Stimulated activated naive B cell treated with anti-CD40 and anti-IgM and Interleukin-4, amounts not matched to agents 10 μg/mL and 1 μg/mL and 100 μg/mL, for 72 hours (primary cell): ENCODE measurements at regions not wholly inside any gene's neighbourhood (a gene's known extent, or its start where the extent isn't known, plus 50 kb on each side); places are given as distances from the start of the nearest gene placed in this dataset.
"Not testable (repeated sequence)": the region's sequence is repeated elsewhere in the genome, so short reads cannot be mapped to it uniquely, and the experiment has no call there.

Source experiments
- ATAC-seq, 2 donors: fragments of 150-1000 bp; cut with Tn5 transposase; replicated peaks; 2 replicates each; pipeline ENCODE4 v1.10.0; 2021; ENCODE audit warnings: moderate library complexity in 1 of 2
- DNase-seq: peaks from one replicate; pipeline ENCODE4 v3.0.0; 2021
- H3K27ac Mint-ChIP-seq: one replicate; pipeline ENCODE4 v1.8.0; 2022; ENCODE audit warnings: mild to moderate bottlenecking, mixed read lengths
- H3K27me3 Mint-ChIP-seq, 2 donors: one replicate each; pipeline ENCODE4 v1.8.0; 2022; ENCODE audit warnings: mixed read lengths in 2 of 2
- H3K36me3 Mint-ChIP-seq, 2 donors: one replicate each; pipeline ENCODE4 v1.8.0; 2022; ENCODE audit warnings: mixed read lengths in 2 of 2, mild to moderate bottlenecking in 1 of 2
- H3K4me1 Mint-ChIP-seq, 2 donors: one replicate each; pipeline ENCODE4 v1.8.0; 2022; ENCODE audit warnings: mixed read lengths in 2 of 2, mild to moderate bottlenecking in 1 of 2
- H3K4me3 Mint-ChIP-seq, 2 donors: one replicate each; pipeline ENCODE4 v1.8.0; 2022; ENCODE audit warnings: mild to moderate bottlenecking in 2 of 2, mixed read lengths in 2 of 2, moderate library complexity in 1 of 2
- H3K9me3 Mint-ChIP-seq, 2 donors: one replicate each; pipeline ENCODE4 v1.8.0; 2022; ENCODE audit warnings: mixed read lengths in 2 of 2, mild to moderate bottlenecking in 1 of 2

DNA sequence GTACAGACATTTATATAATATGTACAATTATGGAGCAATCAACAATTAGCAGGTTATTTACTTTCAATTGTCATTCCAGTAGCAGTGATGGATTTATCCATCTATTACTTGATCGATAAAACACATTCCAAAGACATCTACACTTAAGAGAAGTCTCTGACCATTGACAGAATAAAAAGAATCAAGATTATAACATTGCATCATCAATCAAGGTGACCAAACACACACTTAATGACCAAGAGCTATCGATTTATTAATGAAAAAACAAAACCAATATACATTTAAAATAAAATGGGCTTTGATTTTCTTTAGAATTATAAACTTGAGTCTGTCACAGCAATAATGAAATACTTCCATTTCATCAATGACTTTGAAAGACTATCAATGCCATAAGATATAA is 170.2 kb upstream of the CDKN3 start:
- DNase-seq (no peak), ATAC-seq (no peak)
- Mint-ChIP-seq H3K9me3 (no peaks in the 10 kb centered on the region), H3K4me3 (no peak overlapping the region), H3K27me3 (peaks cover 22 to 27% of the 10 kb centered on the region in 2 donors), H3K4me1 (no peaks in the 10 kb centered on the region), H3K27ac (no peak overlapping the region), H3K36me3 (no peaks in the 10 kb centered on the region)

DNA sequence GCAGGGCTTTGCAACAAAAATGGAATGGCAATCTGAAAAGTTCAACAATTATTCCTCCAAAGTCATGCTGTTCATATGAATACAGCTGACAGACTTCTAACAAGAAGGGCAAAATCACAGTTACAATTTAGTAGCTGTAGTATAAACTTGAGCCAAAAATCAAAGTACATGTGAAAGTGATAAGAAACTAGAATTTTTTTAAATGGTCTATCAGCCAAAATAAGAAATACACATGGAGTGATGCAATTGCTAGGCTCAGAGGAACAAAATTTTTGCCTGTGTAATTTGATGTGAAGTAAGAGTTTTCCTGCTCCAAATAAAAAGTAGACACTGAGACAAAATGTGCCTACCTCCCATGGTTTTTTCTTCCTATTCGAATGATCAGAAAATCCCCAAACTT is 167.7 kb upstream of the CDKN3 start:
- H3K9me3 Mint-ChIP-seq = no peaks in the 10 kb centered on the region

DNA sequence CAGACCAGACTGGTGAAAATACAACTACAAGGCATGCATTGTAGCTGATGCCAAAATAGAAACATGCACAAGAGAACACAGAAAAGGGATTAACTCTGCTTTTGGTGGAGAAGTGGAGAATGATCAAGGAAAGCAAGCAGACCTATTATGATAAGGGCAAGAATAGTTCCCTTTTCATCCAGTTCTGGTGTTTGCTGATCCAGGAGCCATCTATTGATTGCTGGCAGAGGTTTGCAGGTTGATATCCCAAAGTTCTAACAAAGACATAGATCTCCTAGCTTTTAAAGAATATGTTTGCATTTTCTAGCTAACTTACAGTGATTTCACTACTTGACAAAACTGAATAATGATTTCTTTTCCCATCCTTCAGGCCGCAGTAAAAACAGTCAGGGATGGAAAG is 166.2 kb upstream of the CDKN3 start:
- H3K36me3 Mint-ChIP-seq = peaks cover 0 to 2% of the 10 kb centered on the region in 2 donors
- no peak for ATAC-seq
- no peak for DNase-seq
- no peak overlapping the region for H3K27ac Mint-ChIP-seq
- no peak overlapping the region for H3K4me3 Mint-ChIP-seq
- no peaks in the 10 kb centered on the region for H3K4me1 Mint-ChIP-seq
- H3K9me3 Mint-ChIP-seq = peaks cover 1 to 5% of the 10 kb centered on the region in 2 donors
- peaks cover 18 to 22% of the 10 kb centered on the region in 2 donors for H3K27me3 Mint-ChIP-seq

More for the DNA sequence above, 167.7 kb upstream of the CDKN3 start:
- H3K27me3 Mint-ChIP-seq = peaks cover 14 to 19% of the 10 kb centered on the region in 2 donors
- H3K4me3 Mint-ChIP-seq = no peak overlapping the region
- H3K36me3 Mint-ChIP-seq = no peaks in the 10 kb centered on the region
- ATAC-seq (no peak), DNase-seq (no peak)
- H3K27ac Mint-ChIP-seq = no peak overlapping the region
- no peaks in the 10 kb centered on the region for H3K4me1 Mint-ChIP-seq

DNA sequence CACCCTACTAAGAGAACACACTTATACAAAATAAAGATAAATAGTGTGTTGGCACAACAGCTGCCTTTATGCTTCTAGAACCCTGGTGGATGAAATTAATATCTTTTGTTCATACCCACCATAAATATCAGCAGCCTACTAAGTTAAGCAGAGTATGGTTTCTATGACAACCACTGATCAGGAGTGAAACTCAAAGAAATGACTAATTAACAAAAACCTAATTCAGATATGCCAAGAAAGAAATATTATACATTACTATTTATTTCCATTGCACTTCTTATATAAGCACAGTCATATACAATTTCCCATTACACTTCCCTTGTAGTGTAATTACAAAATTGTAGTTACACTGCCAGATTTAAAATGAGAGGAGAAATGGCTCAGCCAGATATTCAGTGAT is 164.1 kb upstream of the CDKN3 start:
- Mint-ChIP-seq H3K4me1 (no peaks in the 10 kb centered on the region), H3K4me3 (no peak overlapping the region), H3K36me3 (peaks cover 0 to 2% of the 10 kb centered on the region in 2 donors), H3K27ac (no peak overlapping the region), H3K9me3 (peaks cover 3 to 5% of the 10 kb centered on the region in 2 donors), H3K27me3 (peaks cover 18 to 22% of the 10 kb centered on the region in 2 donors)
- ATAC-seq (no peak), DNase-seq (no peak)

DNA sequence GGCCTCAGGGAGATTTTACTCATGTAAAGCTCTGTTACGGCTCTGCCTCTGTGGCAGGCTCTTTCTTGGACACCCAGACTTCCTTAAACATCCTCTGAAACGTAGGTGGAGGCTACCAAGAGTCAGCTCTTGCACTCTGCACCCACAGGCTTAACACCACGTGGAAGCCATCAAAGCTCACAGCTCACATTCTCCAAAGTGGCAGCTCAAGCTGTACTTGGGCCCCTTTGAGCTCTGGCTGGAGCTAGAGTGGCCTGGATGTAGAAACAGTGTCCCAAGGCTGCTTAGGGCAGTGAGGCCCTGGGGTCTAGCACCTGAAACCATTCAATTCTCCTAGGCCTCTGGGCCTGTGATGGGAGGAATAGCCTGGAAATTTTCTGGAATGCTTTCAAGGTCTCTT is 155.3 kb upstream of the CDKN3 start:
- Mint-ChIP-seq H3K27me3 (peaks cover 0 to 9% of the 10 kb centered on the region in 2 donors), H3K36me3 (no peaks in the 10 kb centered on the region), H3K9me3 (no peaks in the 10 kb centered on the region), H3K27ac (no peak overlapping the region), H3K4me3 (no peak overlapping the region), H3K4me1 (no peaks in the 10 kb centered on the region)
- ATAC-seq (no peak), DNase-seq (no peak)

DNA sequence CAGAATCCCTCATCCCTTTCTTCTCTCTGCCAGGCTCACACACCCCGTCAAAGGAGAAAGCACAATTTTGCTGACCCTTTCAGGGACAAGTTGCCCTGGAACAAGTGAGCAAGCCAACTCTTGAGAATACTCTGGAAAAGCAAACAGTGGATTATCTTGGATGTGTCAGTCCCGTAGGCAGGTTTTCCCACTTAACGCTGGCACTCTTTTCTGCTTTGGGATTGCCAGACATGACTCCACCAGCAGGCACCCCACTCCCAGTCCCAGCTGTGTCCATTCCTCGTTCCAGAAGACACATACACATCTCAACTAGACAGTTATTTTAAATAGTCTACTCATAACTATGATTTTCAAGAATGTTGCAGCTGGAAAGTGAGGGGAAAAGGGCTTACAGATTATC is 145.5 kb upstream of the CDKN3 start:
- ATAC-seq = no peak
- Mint-ChIP-seq H3K27me3 (peaks cover 17 to 35% of the 10 kb centered on the region in 2 donors), H3K4me3 (no peak overlapping the region), H3K36me3 (peaks cover 0 to 2% of the 10 kb centered on the region in 2 donors), H3K4me1 (peaks cover 6 to 11% of the 10 kb centered on the region in 2 donors), H3K9me3 (no peaks in the 10 kb centered on the region), H3K27ac (no peak overlapping the region)
- no peak for DNase-seq

DNA sequence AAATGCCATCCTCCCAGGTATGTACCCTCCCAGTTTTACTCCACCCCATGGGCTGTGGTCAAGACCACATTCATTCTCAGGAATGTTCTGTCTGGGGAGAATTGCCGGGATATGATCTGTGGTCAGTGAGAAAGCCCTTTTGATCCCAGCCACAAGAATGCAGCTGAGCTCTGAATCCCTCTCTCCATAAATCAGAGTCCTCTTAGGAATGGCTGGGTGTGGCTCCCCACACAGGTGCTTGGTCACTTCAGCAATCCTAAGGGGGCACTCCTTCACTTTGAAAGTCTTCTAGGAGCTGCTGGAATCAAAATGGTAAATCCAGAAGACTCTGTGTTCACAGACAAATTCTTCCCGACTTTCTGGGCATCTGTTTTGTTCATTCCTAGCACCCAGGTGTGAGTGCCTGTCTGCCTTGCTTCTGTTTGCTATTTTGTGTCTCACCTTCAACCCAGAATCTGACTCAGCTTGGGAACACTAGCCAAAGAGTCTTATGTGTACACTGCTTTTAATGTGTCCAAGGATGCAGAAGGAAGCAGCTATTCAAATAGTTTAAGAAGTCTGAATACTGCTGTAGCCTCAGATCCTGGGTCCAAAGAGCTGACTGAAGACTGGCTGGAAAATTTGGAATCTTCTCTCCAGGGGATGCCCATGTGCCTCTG is 144.6 kb upstream of the CDKN3 start:
- no peaks in the 10 kb centered on the region for H3K9me3 Mint-ChIP-seq
- H3K4me3 Mint-ChIP-seq = no peak overlapping the region
- H3K36me3 Mint-ChIP-seq = peaks cover 0 to 2% of the 10 kb centered on the region in 2 donors
- H3K27me3 Mint-ChIP-seq = peaks cover 17 to 27% of the 10 kb centered on the region in 2 donors
- H3K27ac Mint-ChIP-seq = no peak overlapping the region
- DNase-seq (no peak), ATAC-seq (no peak)
- H3K4me1 Mint-ChIP-seq = peaks cover 6 to 11% of the 10 kb centered on the region in 2 donors

GRCh38 chr14:54253195-54253947 is 143.4 kb upstream of the CDKN3 start:
- peak overlapping the region; percentile 85 for H3K27ac Mint-ChIP-seq

DNA sequence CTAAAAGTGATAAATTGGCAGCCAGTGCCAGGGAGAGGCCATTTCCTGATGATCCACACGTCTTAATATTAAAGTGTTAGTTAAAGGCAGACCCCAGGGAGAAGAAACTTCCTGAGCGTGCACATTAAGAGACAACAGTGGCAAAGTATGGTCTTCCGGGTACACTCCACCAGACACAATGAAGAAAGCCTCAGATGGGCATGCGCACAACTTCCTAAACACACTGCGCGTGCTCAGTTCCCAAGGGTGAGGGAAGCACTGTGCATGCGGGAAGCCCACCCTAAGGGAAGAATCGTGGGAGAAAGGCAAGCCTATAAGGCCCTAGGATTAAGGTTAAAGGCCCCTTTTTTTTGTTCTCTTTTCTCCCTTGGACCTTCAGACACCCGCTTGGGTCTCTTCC is 140.7 kb upstream of the CDKN3 start:
- Mint-ChIP-seq H3K4me1 (peaks cover 9 to 12% of the 10 kb centered on the region in 2 donors), H3K27me3 (peaks cover 13 to 20% of the 10 kb centered on the region in 2 donors), H3K4me3 (no peak overlapping the region), H3K9me3 (no peaks in the 10 kb centered on the region), H3K36me3 (no peaks in the 10 kb centered on the region), H3K27ac (no peak overlapping the region)
- no peak for DNase-seq
- ATAC-seq = no peak

More at GRCh38 chr14:54253195-54253947, 143.4 kb upstream of the CDKN3 start:
- DNase-seq (peak; percentile 9), ATAC-seq (peak; percentile 83 to 96)
- H3K27me3 Mint-ChIP-seq = peaks cover 17 to 20% of the 10 kb centered on the region in 2 donors
- peaks cover 11% of the 10 kb centered on the region in 2 donors for H3K4me1 Mint-ChIP-seq
- H3K36me3 Mint-ChIP-seq = peaks cover 0 to 2% of the 10 kb centered on the region in 2 donors
- H3K9me3 Mint-ChIP-seq = no peaks in the 10 kb centered on the region
- H3K4me3 Mint-ChIP-seq = no peak overlapping the region

DNA sequence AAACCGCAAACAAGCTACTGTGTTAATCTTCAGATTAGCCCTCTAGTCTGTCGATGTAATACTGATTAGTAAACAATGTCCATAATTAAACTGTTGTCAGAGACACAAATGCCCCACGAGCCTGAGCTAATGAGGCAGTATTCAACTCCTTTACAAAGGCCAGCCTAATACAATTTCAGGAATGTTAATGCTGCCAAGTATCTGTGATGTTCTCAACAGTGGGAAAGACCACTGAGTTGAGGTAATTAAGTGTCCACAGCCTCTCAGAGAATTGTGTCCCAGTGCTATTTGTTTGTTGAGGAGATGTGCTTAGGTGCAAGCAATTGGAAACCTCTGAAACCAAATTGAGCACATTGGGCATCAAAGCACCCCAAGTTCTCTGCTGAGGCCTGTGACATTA is 139.4 kb upstream of the CDKN3 start:
- ATAC-seq (no peak), DNase-seq (no peak)
- peaks cover 12 to 13% of the 10 kb centered on the region in 2 donors for H3K27me3 Mint-ChIP-seq
- H3K4me3 Mint-ChIP-seq = no peak overlapping the region
- H3K27ac Mint-ChIP-seq = no peak overlapping the region
- H3K9me3 Mint-ChIP-seq = no peaks in the 10 kb centered on the region
- no peaks in the 10 kb centered on the region for H3K36me3 Mint-ChIP-seq
- peaks cover 9 to 12% of the 10 kb centered on the region in 2 donors for H3K4me1 Mint-ChIP-seq

DNA sequence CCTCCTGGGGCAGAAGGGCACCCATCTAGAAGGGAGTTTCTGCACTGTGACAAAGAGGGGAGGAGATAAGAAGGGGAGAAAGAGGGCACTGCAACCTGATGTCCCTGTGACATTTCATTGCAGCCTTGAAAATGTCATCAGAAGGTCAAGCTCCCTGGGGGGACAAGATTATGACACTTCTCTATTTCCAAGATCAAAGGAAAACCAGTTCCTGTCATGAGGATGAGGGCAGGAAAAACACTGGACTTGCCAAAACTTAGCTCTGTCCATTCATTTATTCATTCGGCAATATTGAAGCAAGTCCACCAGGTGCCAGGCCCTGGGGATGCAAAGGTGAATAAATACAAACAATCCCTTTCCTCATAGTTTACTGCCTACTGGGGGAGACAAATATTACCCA is 138.4 kb upstream of the CDKN3 start:
- ATAC-seq (peak; percentile 44 to 49), DNase-seq (no peak)
- Mint-ChIP-seq H3K27ac (no peak overlapping the region), H3K9me3 (no peaks in the 10 kb centered on the region), H3K4me3 (no peak overlapping the region), H3K36me3 (no peaks in the 10 kb centered on the region), H3K27me3 (peaks cover 4 to 8% of the 10 kb centered on the region in 2 donors), H3K4me1 (peaks cover 7 to 10% of the 10 kb centered on the region in 2 donors)

- Mint-ChIP-seq H3K9me3 (no peaks in the 10 kb centered on the region), H3K27ac (no peak overlapping the region), H3K4me3 (no peak overlapping the region), H3K4me1 (peaks cover 2 to 6% of the 10 kb centered on the region in 2 donors), H3K36me3 (no peaks in the 10 kb centered on the region), H3K27me3 (peaks cover 0 to 7% of the 10 kb centered on the region in 2 donors)
- ATAC-seq (no peak), DNase-seq (no peak)
These were observed 137.0 kb upstream of the CDKN3 start for GRCh38 chr14:54259821-54260220.

DNA sequence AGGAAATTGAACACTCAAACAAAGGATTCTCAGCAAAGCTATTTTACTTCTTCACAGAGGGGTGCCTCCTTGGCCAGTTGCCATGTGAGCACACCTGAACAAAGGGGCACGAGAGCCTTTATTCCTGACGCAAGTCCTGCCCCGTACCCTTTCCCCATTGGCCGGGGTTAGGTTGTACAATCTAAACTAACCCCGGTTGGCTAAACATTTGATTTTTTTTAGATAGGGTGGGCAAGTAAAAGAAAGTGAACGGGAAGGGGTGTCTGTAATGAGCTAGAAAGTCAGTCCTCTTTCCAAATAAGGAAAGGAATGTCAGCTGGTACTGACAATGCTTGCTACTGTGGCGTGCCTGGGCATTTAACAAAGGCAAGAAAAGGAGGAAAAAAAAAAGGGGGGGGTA is 135.5 kb upstream of the CDKN3 start:
- no peak overlapping the region for H3K4me3 Mint-ChIP-seq

DNA sequence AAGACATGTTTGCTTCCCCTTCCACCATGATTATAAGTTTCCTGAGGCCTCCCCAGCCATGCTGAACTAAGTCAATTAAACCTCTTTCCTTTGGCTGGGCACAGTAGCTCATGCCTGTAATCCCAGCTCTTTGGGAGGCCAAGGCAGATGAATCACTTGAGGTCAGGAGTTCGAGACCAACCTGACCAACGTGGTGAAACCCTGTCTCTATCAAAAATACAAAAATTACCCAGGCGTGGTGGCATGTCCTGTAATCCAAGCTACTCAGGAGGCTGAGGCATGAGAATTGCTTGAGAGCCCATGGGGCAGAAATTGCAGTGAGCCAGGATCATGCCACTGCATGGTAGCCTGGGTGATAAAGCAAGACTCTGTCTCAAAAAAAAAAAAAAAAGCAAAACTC is 130.2 kb upstream of the CDKN3 start:
- peak overlapping the region; percentile 73 for H3K27ac Mint-ChIP-seq
- H3K4me3 Mint-ChIP-seq = not testable (repeated sequence)

More for the DNA sequence above, 135.5 kb upstream of the CDKN3 start:
- Mint-ChIP-seq H3K27me3 (peaks cover 0 to 18% of the 10 kb centered on the region in 2 donors), H3K36me3 (no peaks in the 10 kb centered on the region), H3K4me1 (peaks cover 6 to 13% of the 10 kb centered on the region in 2 donors), H3K9me3 (peaks cover 0 to 4% of the 10 kb centered on the region in 2 donors), H3K27ac (no peak overlapping the region)
- ATAC-seq = no peak
- DNase-seq = no peak

GRCh38 chr14:54267172-54267571 is 129.6 kb upstream of the CDKN3 start:
- H3K9me3 Mint-ChIP-seq = peaks cover 3 to 4% of the 10 kb centered on the region in 2 donors
- no peak overlapping the region for H3K4me3 Mint-ChIP-seq
- H3K36me3 Mint-ChIP-seq = peaks cover 0 to 7% of the 10 kb centered on the region in 2 donors
- ATAC-seq (peak; percentile 75 to 87), DNase-seq (peak; percentile 39)
- H3K27me3 Mint-ChIP-seq = peaks cover 0 to 12% of the 10 kb centered on the region in 2 donors
- peak overlapping the region; percentile 73 for H3K27ac Mint-ChIP-seq
- peaks cover 14 to 16% of the 10 kb centered on the region in 2 donors for H3K4me1 Mint-ChIP-seq

More for the DNA sequence above, 130.2 kb upstream of the CDKN3 start:
- DNase-seq, H3K9me3 Mint-ChIP-seq, H3K36me3 Mint-ChIP-seq: not testable (repeated sequence)
- H3K27me3 Mint-ChIP-seq = peaks cover 0 to 12% of the 10 kb centered on the region in 2 donors
- peak in 1 of 2 donors; percentile 16 for ATAC-seq
- H3K4me1 Mint-ChIP-seq = peaks cover 14 to 16% of the 10 kb centered on the region in 2 donors
